ENCODE measurements at regions not wholly inside any gene's neighbourhood (a gene's known extent, or its start where the extent isn't known, plus 50 kb on each side); places are given as distances from the start of the nearest gene placed in this dataset.
"Not testable (repeated sequence)": the region's sequence is repeated elsewhere in the genome, so short reads cannot be mapped to it uniquely, and the experiment has no call there.

- no peak for DNase-seq (ENCODE audit: low read depth)
Observed at GRCh38 chr2:117349687-117350086, 464.8 kb upstream of the DDX18 start.

- DNase-seq (ENCODE audit: low read depth) = no peak
Observed at GRCh38 chr2:117351396-117351795, 463.1 kb upstream of the DDX18 start.

- no peak for DNase-seq (ENCODE audit: low read depth)
Observed at GRCh38 chr2:117359266-117359914, 455.1 kb upstream of the DDX18 start.

- DNase-seq (ENCODE audit: low read depth) = peak; percentile 29
Observed at GRCh38 chr2:117360586-117360985, 453.9 kb upstream of the DDX18 start.

GRCh38 chr2:117378653-117379052 lies 435.8 kb upstream of the DDX18 start:
- DNase-seq (ENCODE audit: low read depth) = no peak

GRCh38 chr2:117379928-117380327 lies 434.6 kb upstream of the DDX18 start:
- no peak for DNase-seq (ENCODE audit: low read depth)

GRCh38 chr2:117383997-117384396 lies 430.5 kb upstream of the DDX18 start:
- not testable (repeated sequence) for DNase-seq (ENCODE audit: low read depth)

GRCh38 chr2:117396161-117396560 lies 418.3 kb upstream of the DDX18 start:
- no peak for DNase-seq (ENCODE audit: low read depth)

- no peak for DNase-seq (ENCODE audit: low read depth)
Observed at GRCh38 chr2:117401582-117401981, 412.9 kb upstream of the DDX18 start.

- DNase-seq (ENCODE audit: low read depth) = no peak
Observed at GRCh38 chr2:117406443-117406842, 408.0 kb upstream of the DDX18 start.

GRCh38 chr2:117407746-117408145 lies 406.7 kb upstream of the DDX18 start:
- no peak for DNase-seq (ENCODE audit: low read depth)

- no peak for DNase-seq (ENCODE audit: low read depth)
Observed at GRCh38 chr2:117409443-117409842, 405.0 kb upstream of the DDX18 start.

- no peak for DNase-seq (ENCODE audit: low read depth)
Observed at GRCh38 chr2:117411983-117412382, 402.5 kb upstream of the DDX18 start.

GRCh38 chr2:117432746-117433145 lies 381.7 kb upstream of the DDX18 start:
- no peak for DNase-seq (ENCODE audit: low read depth)

GRCh38 chr2:117436697-117437096 lies 377.8 kb upstream of the DDX18 start:
- no peak for DNase-seq (ENCODE audit: low read depth)

- peak; percentile 56 for DNase-seq (ENCODE audit: low read depth)
Observed at GRCh38 chr2:117470311-117471095, 344.0 kb upstream of the DDX18 start.

GRCh38 chr2:117481608-117482007 lies 332.9 kb upstream of the DDX18 start:
- DNase-seq (ENCODE audit: low read depth) = no peak

- DNase-seq (ENCODE audit: low read depth) = no peak
Observed at GRCh38 chr2:117485588-117485987, 328.9 kb upstream of the DDX18 start.

GRCh38 chr2:117486081-117486480 lies 328.4 kb upstream of the DDX18 start:
- DNase-seq (ENCODE audit: low read depth) = no peak

GRCh38 chr2:117492209-117492851 lies 322.2 kb upstream of the DDX18 start:
- no peak for DNase-seq (ENCODE audit: low read depth)

GRCh38 chr2:117500721-117501120 lies 313.8 kb upstream of the DDX18 start:
- no peak for DNase-seq (ENCODE audit: low read depth)

- no peak for DNase-seq (ENCODE audit: low read depth)
Observed at GRCh38 chr2:117502121-117502520, 312.4 kb upstream of the DDX18 start.

GRCh38 chr2:117512307-117512706 lies 302.2 kb upstream of the DDX18 start:
- no peak for DNase-seq (ENCODE audit: low read depth)
